ENCODE measurements at regions not wholly inside any gene's neighbourhood (a gene's known extent, or its start where the extent isn't known, plus 50 kb on each side); places are given as distances from the start of the nearest gene placed in this dataset.

- TF ChIP-seq, protein P1, sequence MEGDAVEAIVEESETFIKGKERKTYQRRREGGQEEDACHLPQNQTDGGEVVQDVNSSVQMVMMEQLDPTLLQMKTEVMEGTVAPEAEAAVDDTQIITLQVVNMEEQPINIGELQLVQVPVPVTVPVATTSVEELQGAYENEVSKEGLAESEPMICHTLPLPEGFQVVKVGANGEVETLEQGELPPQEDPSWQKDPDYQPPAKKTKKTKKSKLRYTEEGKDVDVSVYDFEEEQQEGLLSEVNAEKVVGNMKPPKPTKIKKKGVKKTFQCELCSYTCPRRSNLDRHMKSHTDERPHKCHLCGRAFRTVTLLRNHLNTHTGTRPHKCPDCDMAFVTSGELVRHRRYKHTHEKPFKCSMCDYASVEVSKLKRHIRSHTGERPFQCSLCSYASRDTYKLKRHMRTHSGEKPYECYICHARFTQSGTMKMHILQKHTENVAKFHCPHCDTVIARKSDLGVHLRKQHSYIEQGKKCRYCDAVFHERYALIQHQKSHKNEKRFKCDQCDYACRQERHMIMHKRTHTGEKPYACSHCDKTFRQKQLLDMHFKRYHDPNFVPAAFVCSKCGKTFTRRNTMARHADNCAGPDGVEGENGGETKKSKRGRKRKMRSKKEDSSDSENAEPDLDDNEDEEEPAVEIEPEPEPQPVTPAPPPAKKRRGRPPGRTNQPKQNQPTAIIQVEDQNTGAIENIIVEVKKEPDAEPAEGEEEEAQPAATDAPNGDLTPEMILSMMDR (IDR thresholded peaks at IDR 0.05) = no peak
- Histone ChIP-seq H3K9me3 (ENCODE audit: control insufficient read depth, insufficient read depth, low read length) (no peaks in the 10 kb centered on the region), H3K4me1 (ENCODE audit: control insufficient read depth, insufficient read depth, low read length) (no peaks in the 10 kb centered on the region), H3K36me3 (ENCODE audit: control insufficient read depth, insufficient read depth, low read length) (no peaks in the 10 kb centered on the region), H3K4me3 (ENCODE audit: low read length) (no peak overlapping the region), H3K27ac (ENCODE audit: low read length) (no peak overlapping the region), H3K27me3 (ENCODE audit: control insufficient read depth, insufficient read depth, low read length) (no peaks in the 10 kb centered on the region)
- ATAC-seq = no peak
- intact Hi-C loops (cut with micrococcal nuclease) = no loop called here
- no peak overlapping the region for H3K4me3 Mint-ChIP-seq
- H3K9me3 Mint-ChIP-seq = peaks cover 20 to 23% of the 10 kb centered on the region in 2 donors
- H3K27me3 Mint-ChIP-seq (ENCODE audit: low read depth in 2 of 2) = no peaks in the 10 kb centered on the region
- no peaks in the 10 kb centered on the region for H3K4me1 Mint-ChIP-seq
- WGBS (ENCODE audit: insufficient coverage) = no CpG with 5 or more reads among the region's 5 CpGs
- H3K27ac Mint-ChIP-seq = no peak overlapping the region
- no peak for DNase-seq
- peaks cover 12% of the 10 kb centered on the region for H3K36me3 Mint-ChIP-seq
Measured at GRCh38 chr5:20683241-20683940, 695.4 kb upstream of the CDH18 start.

- WGBS (ENCODE audit: insufficient coverage) = 73% methylated on average over 5 of the region's 5 CpGs
Measured at GRCh38 chr5:20680718-20681302, 692.8 kb upstream of the CDH18 start.

DNA sequence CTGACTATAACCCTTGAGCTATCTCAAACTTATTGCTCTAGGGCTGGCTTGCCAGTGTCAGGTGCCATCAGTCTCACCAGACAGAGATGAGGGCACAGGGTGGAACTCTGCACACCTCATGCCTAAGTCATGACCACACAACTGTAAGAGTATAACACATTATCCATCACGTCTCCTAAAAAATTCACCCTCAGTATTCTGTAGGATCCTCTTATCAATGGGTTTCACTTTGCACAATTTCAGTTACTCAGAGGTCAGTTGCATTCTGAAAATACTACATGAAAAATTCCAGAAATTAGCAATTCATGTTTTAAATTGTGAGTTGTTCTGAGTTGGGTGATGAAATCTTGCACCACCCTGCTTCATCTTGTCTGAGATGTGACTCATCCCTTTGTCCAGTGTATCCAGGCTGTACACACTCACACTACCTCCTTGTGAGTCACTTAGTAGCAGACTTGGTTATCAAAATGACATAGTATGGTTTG lies 690.9 kb upstream of the CDH18 start:
- 91% methylated on average over 1 of the region's 1 CpG for WGBS (ENCODE audit: insufficient coverage)
- Histone ChIP-seq H3K36me3 (ENCODE audit: control insufficient read depth, insufficient read depth, low read length) (no peaks in the 10 kb centered on the region), H3K9me3 (ENCODE audit: control insufficient read depth, insufficient read depth, low read length) (peaks cover 8% of the 10 kb centered on the region), H3K4me3 (ENCODE audit: low read length) (no peak overlapping the region), H3K27me3 (ENCODE audit: control insufficient read depth, insufficient read depth, low read length) (no peaks in the 10 kb centered on the region), H3K4me1 (ENCODE audit: control insufficient read depth, insufficient read depth, low read length) (no peaks in the 10 kb centered on the region), H3K27ac (ENCODE audit: low read length) (no peak overlapping the region)
- TF ChIP-seq, protein P1 (IDR thresholded peaks at IDR 0.05) = no peak
- Mint-ChIP-seq H3K36me3 (peaks cover 5% of the 10 kb centered on the region), H3K4me1 (no peaks in the 10 kb centered on the region), H3K27me3 (ENCODE audit: low read depth in 2 of 2) (no peaks in the 10 kb centered on the region), H3K27ac (no peak overlapping the region), H3K9me3 (peaks cover 11 to 12% of the 10 kb centered on the region in 2 donors), H3K4me3 (no peak overlapping the region)
- DNase-seq = no peak
- ATAC-seq = no peak
- intact Hi-C loops (cut with micrococcal nuclease) = no loop called here

More at GRCh38 chr5:20680718-20681302, 692.8 kb upstream of the CDH18 start:
- Mint-ChIP-seq H3K9me3 (peaks cover 13 to 14% of the 10 kb centered on the region in 2 donors), H3K27me3 (ENCODE audit: low read depth in 2 of 2) (no peaks in the 10 kb centered on the region), H3K27ac (no peak overlapping the region), H3K4me3 (no peak overlapping the region), H3K36me3 (peaks cover 5% of the 10 kb centered on the region), H3K4me1 (no peaks in the 10 kb centered on the region)
- Histone ChIP-seq H3K36me3 (ENCODE audit: control insufficient read depth, insufficient read depth, low read length) (no peaks in the 10 kb centered on the region), H3K4me3 (ENCODE audit: low read length) (no peak overlapping the region), H3K27me3 (ENCODE audit: control insufficient read depth, insufficient read depth, low read length) (no peaks in the 10 kb centered on the region), H3K4me1 (ENCODE audit: control insufficient read depth, insufficient read depth, low read length) (no peaks in the 10 kb centered on the region), H3K9me3 (ENCODE audit: control insufficient read depth, insufficient read depth, low read length) (peaks cover 5% of the 10 kb centered on the region), H3K27ac (ENCODE audit: low read length) (no peak overlapping the region)
- intact Hi-C loops (cut with micrococcal nuclease) = no loop called here
- no peak for DNase-seq
- no peak for ATAC-seq
- TF ChIP-seq, protein P1 (IDR thresholded peaks at IDR 0.05) = no peak

Data from natural killer cell (primary cell).